ENCODE measurements at regions not wholly inside any gene's neighbourhood (a gene's known extent, or its start where the extent isn't known, plus 50 kb on each side); places are given as distances from the start of the nearest gene placed in this dataset.
"Not testable (repeated sequence)": the region's sequence is repeated elsewhere in the genome, so short reads cannot be mapped to it uniquely, and the experiment has no call there.

- H3K27me3 ChIP-seq (ENCODE audit: control insufficient read depth, insufficient read depth, low read length): not testable (repeated sequence)
Observed at GRCh38 chr4:186805917-186806316, 82.3 kb upstream of the FAT1 start.

GRCh38 chr4:186806679-186807421 is 83.2 kb upstream of the FAT1 start:
- Histone ChIP-seq H3K9me3 (ENCODE audit: control insufficient read depth, low read length) (no peaks in the 10 kb centered on the region), H3K27me3 (ENCODE audit: control insufficient read depth, insufficient read depth, low read length) (no peaks in the 10 kb centered on the region), H3K4me3 (ENCODE audit: low read length) (no peak overlapping the region), H3K36me3 (ENCODE audit: control insufficient read depth, insufficient read depth, low read length) (no peaks in the 10 kb centered on the region), H3K4me1 (ENCODE audit: control insufficient read depth, insufficient read depth, low read length) (no peaks in the 10 kb centered on the region), H3K9ac (ENCODE audit: low read length) (no peak overlapping the region)

More at GRCh38 chr4:186805917-186806316, 82.3 kb upstream of the FAT1 start:
- H3K9ac ChIP-seq (ENCODE audit: low read length); H3K36me3 ChIP-seq (ENCODE audit: control insufficient read depth, insufficient read depth, low read length); H3K9me3 ChIP-seq (ENCODE audit: control insufficient read depth, low read length); H3K4me3 ChIP-seq (ENCODE audit: low read length); H3K4me1 ChIP-seq (ENCODE audit: control insufficient read depth, insufficient read depth, low read length): not testable (repeated sequence)

- Histone ChIP-seq H3K4me1 (ENCODE audit: control insufficient read depth, insufficient read depth, low read length) (no peaks in the 10 kb centered on the region), H3K4me3 (ENCODE audit: low read length) (no peak overlapping the region), H3K9me3 (ENCODE audit: control insufficient read depth, low read length) (no peaks in the 10 kb centered on the region), H3K27me3 (ENCODE audit: control insufficient read depth, insufficient read depth, low read length) (no peaks in the 10 kb centered on the region), H3K9ac (ENCODE audit: low read length) (no peak overlapping the region), H3K36me3 (ENCODE audit: control insufficient read depth, insufficient read depth, low read length) (no peaks in the 10 kb centered on the region)
Observed at GRCh38 chr4:186807808-186808629, 84.4 kb upstream of the FAT1 start.

GRCh38 chr4:186808630-186809018 is 85.0 kb upstream of the FAT1 start:
- H3K9ac ChIP-seq (ENCODE audit: low read length): no peak overlapping the region
- H3K4me3 ChIP-seq (ENCODE audit: low read length): no peak overlapping the region
- H3K9me3 ChIP-seq (ENCODE audit: control insufficient read depth, low read length): no peaks in the 10 kb centered on the region
- no peaks in the 10 kb centered on the region for H3K36me3 ChIP-seq (ENCODE audit: control insufficient read depth, insufficient read depth, low read length)
- H3K27me3 ChIP-seq (ENCODE audit: control insufficient read depth, insufficient read depth, low read length): no peaks in the 10 kb centered on the region
- H3K4me1 ChIP-seq (ENCODE audit: control insufficient read depth, insufficient read depth, low read length): no peaks in the 10 kb centered on the region

GRCh38 chr4:186809070-186809469 is 85.4 kb upstream of the FAT1 start:
- Histone ChIP-seq H3K9ac (ENCODE audit: low read length) (no peak overlapping the region), H3K36me3 (ENCODE audit: control insufficient read depth, insufficient read depth, low read length) (no peaks in the 10 kb centered on the region), H3K4me3 (ENCODE audit: low read length) (no peak overlapping the region), H3K27me3 (ENCODE audit: control insufficient read depth, insufficient read depth, low read length) (no peaks in the 10 kb centered on the region), H3K4me1 (ENCODE audit: control insufficient read depth, insufficient read depth, low read length) (no peaks in the 10 kb centered on the region), H3K9me3 (ENCODE audit: control insufficient read depth, low read length) (no peaks in the 10 kb centered on the region)

GRCh38 chr4:186810613-186811150 is 87.0 kb upstream of the FAT1 start:
- no peak overlapping the region for H3K4me3 ChIP-seq (ENCODE audit: low read length)

GRCh38 chr4:186812592-186812991 is 88.9 kb upstream of the FAT1 start:
- Histone ChIP-seq H3K27me3 (ENCODE audit: control insufficient read depth, insufficient read depth, low read length) (no peaks in the 10 kb centered on the region), H3K9me3 (ENCODE audit: control insufficient read depth, low read length) (no peaks in the 10 kb centered on the region), H3K9ac (ENCODE audit: low read length) (no peak overlapping the region), H3K36me3 (ENCODE audit: control insufficient read depth, insufficient read depth, low read length) (no peaks in the 10 kb centered on the region), H3K4me3 (ENCODE audit: low read length) (no peak overlapping the region), H3K4me1 (ENCODE audit: control insufficient read depth, insufficient read depth, low read length) (no peaks in the 10 kb centered on the region)

More at GRCh38 chr4:186810613-186811150, 87.0 kb upstream of the FAT1 start:
- H3K36me3 ChIP-seq (ENCODE audit: control insufficient read depth, insufficient read depth, low read length): no peaks in the 10 kb centered on the region
- no peaks in the 10 kb centered on the region for H3K4me1 ChIP-seq (ENCODE audit: control insufficient read depth, insufficient read depth, low read length)
- H3K9me3 ChIP-seq (ENCODE audit: control insufficient read depth, low read length): no peaks in the 10 kb centered on the region
- H3K9ac ChIP-seq (ENCODE audit: low read length): no peak overlapping the region
- no peaks in the 10 kb centered on the region for H3K27me3 ChIP-seq (ENCODE audit: control insufficient read depth, insufficient read depth, low read length)

- no peak overlapping the region for H3K4me3 ChIP-seq (ENCODE audit: low read length)
- no peaks in the 10 kb centered on the region for H3K27me3 ChIP-seq (ENCODE audit: control insufficient read depth, insufficient read depth, low read length)
Observed at GRCh38 chr4:186813377-186814068, 89.9 kb upstream of the FAT1 start.

GRCh38 chr4:186814535-186815070 is 90.9 kb upstream of the FAT1 start:
- Histone ChIP-seq H3K9ac (ENCODE audit: low read length) (no peak overlapping the region), H3K4me3 (ENCODE audit: low read length) (no peak overlapping the region), H3K27me3 (ENCODE audit: control insufficient read depth, insufficient read depth, low read length) (no peaks in the 10 kb centered on the region), H3K36me3 (ENCODE audit: control insufficient read depth, insufficient read depth, low read length) (no peaks in the 10 kb centered on the region), H3K4me1 (ENCODE audit: control insufficient read depth, insufficient read depth, low read length) (peaks cover 4% of the 10 kb centered on the region), H3K9me3 (ENCODE audit: control insufficient read depth, low read length) (no peaks in the 10 kb centered on the region)

More at GRCh38 chr4:186813377-186814068, 89.9 kb upstream of the FAT1 start:
- Histone ChIP-seq H3K36me3 (ENCODE audit: control insufficient read depth, insufficient read depth, low read length) (no peaks in the 10 kb centered on the region), H3K4me1 (ENCODE audit: control insufficient read depth, insufficient read depth, low read length) (no peaks in the 10 kb centered on the region), H3K9ac (ENCODE audit: low read length) (no peak overlapping the region), H3K9me3 (ENCODE audit: control insufficient read depth, low read length) (no peaks in the 10 kb centered on the region)

- Histone ChIP-seq H3K36me3 (ENCODE audit: control insufficient read depth, insufficient read depth, low read length) (no peaks in the 10 kb centered on the region), H3K9me3 (ENCODE audit: control insufficient read depth, low read length) (no peaks in the 10 kb centered on the region), H3K27me3 (ENCODE audit: control insufficient read depth, insufficient read depth, low read length) (no peaks in the 10 kb centered on the region), H3K4me3 (ENCODE audit: low read length) (no peak overlapping the region), H3K9ac (ENCODE audit: low read length) (no peak overlapping the region), H3K4me1 (ENCODE audit: control insufficient read depth, insufficient read depth, low read length) (peaks cover 10% of the 10 kb centered on the region)
Observed at GRCh38 chr4:186819342-186820086, 95.9 kb upstream of the FAT1 start.

- Histone ChIP-seq H3K4me1 (ENCODE audit: control insufficient read depth, insufficient read depth, low read length) (peaks cover 10% of the 10 kb centered on the region), H3K9me3 (ENCODE audit: control insufficient read depth, low read length) (no peaks in the 10 kb centered on the region), H3K27me3 (ENCODE audit: control insufficient read depth, insufficient read depth, low read length) (no peaks in the 10 kb centered on the region), H3K9ac (ENCODE audit: low read length) (no peak overlapping the region), H3K36me3 (ENCODE audit: control insufficient read depth, insufficient read depth, low read length) (no peaks in the 10 kb centered on the region), H3K4me3 (ENCODE audit: low read length) (no peak overlapping the region)
Observed at GRCh38 chr4:186820391-186820891, 96.8 kb upstream of the FAT1 start.
